A549 (cell line): ENCODE measurements at regions not wholly inside any gene's neighbourhood (a gene's known extent, or its start where the extent isn't known, plus 50 kb on each side); places are given as distances from the start of the nearest gene placed in this dataset.

ENCODE experiments used
- ATAC-seq, 2 experiments: fragments of 200-7000 bp in 1 of 2; fragments of >200 bp in 1 of 2; cut with Nextera tagmentation in 1 of 2; cut with Tn5 transposase in 1 of 2; 3 replicates each; pipeline versions ENCODE4 v1.8.0 to v1.9.1; 2018 to 2020; ENCODE audit warnings: mild to moderate bottlenecking in 1 of 2, moderate library complexity in 1 of 2
- CTCF ChIA-PET: fragments of 300-600 bp; sonication (Branson Sonifier 250); formaldehyde crosslinking; extraction: SDS; loops from one replicate; lab custom pipeline; 2021; ENCODE audit warnings: antibody characterized with exemption, inconsistent platforms; lab: Yijun Ruan, JAX
- POLR2A ChIA-PET: fragments of 350-600 bp; formaldehyde crosslinking; extraction: SDS; loops from one replicate; lab custom pipeline; 2021; ENCODE audit warnings: antibody characterized with exemption, inconsistent platforms; lab: Yijun Ruan, JAX
- DNase-seq, 2 experiments: peaks; one replicate each; pipeline versions ENCODE4 v3.0.0 to v3.0.0-alpha.2; 2011 to 2016; ENCODE audit warnings: low read depth in 1 of 2, low spot score in 1 of 2
- FAIRE-seq: peaks from 2 replicates; lab custom pipeline; 2011; peaks lifted over from hg19 to GRCh38; lab: Jason Lieb, UNC
- H3K27ac ChIP-seq, 2 experiments: fragments of >200 bp; sonication (Bioruptor Twin); formaldehyde crosslinking; 3 replicates each; pipeline ENCODE4 v1.5.1; 2016 to 2017
- H3K4me1 ChIP-seq: fragments of >200 bp; sonication (Bioruptor Twin); formaldehyde crosslinking; 3 replicates; pipeline ENCODE4 v1.6.1; 2016
- H3K4me2 ChIP-seq: fragments of >200 bp; sonication (Bioruptor Twin); formaldehyde crosslinking; 3 replicates; pipeline ENCODE4 v1.6.1; 2016
- H3K4me3 ChIP-seq: fragments of >200 bp; sonication (Bioruptor Twin); formaldehyde crosslinking; 3 replicates; pipeline ENCODE4 v1.5.1; 2016
- H3K9me3 ChIP-seq: fragments of >200 bp; sonication (Bioruptor Twin); formaldehyde crosslinking; 3 replicates; pipeline ENCODE4 v1.6.1; 2016
- BHLHE40 ChIP-seq: IDR thresholded peaks from 2 replicates; pipeline ENCODE4 v1.6.1; 2012; ENCODE audit warnings: low read depth, low read length, inconsistent platforms
- CBX8 ChIP-seq: fragments of 200-600 bp; sonication (generic); IDR thresholded peaks from 2 replicates; pipeline ENCODE4 v1.6.1; 2016
- CEBPB ChIP-seq, 2 experiments: fragments of >200 bp in 1 of 2; sonication (Bioruptor Twin) in 1 of 2; formaldehyde crosslinking in 1 of 2; IDR thresholded peaks; 2 replicates each; pipeline ENCODE4 v1.6.1; 2012 to 2016
- ELK1 ChIP-seq: fragments of 150-350 bp; IDR thresholded peaks from 2 replicates; pipeline ENCODE4 v1.6.1; 2014; ENCODE audit warnings: low read depth, mild to moderate bottlenecking, low read length
- EP300 ChIP-seq, 2 experiments: fragments of >200 bp; sonication (Bioruptor Twin); formaldehyde crosslinking; IDR thresholded peaks; 2 replicates in 1 of 2; 3 replicates in 1 of 2; pipeline ENCODE4 v1.6.1; 2016 to 2017
- HEYL ChIP-seq: fragments of 250-450 bp; sonication (Bioruptor Pico); IDR thresholded peaks from 2 replicates; pipeline ENCODE4 v1.8.0; 2021; ENCODE audit warnings: mild to moderate bottlenecking, moderate library complexity
- HOXA7 ChIP-seq: fragments of 250-450 bp; sonication (Bioruptor Pico); IDR thresholded peaks from 2 replicates; pipeline ENCODE4 v1.5.0; 2020; ENCODE audit warnings: mild to moderate bottlenecking, moderate library complexity
- HOXB5 ChIP-seq: fragments of 250-450 bp; sonication (Bioruptor Pico); IDR thresholded peaks from 2 replicates; pipeline ENCODE4 v1.5.0; 2020; ENCODE audit warnings: mild to moderate bottlenecking, moderate library complexity
- JUN ChIP-seq, 2 experiments: fragments of >200 bp; sonication (Bioruptor Twin); formaldehyde crosslinking; IDR thresholded peaks; 2 replicates in 1 of 2; 3 replicates in 1 of 2; pipeline ENCODE4 v1.6.1; 2016 to 2017
- MAFK ChIP-seq: fragments of 450-650 bp; IDR thresholded peaks from 2 replicates; pipeline ENCODE4 v1.6.1; 2014; ENCODE audit not compliant: partially characterized antibody
- MAX ChIP-seq: IDR thresholded peaks from 2 replicates; pipeline ENCODE4 v1.6.1; 2012
- NPAS2 ChIP-seq: fragments of 250-450 bp; sonication (Bioruptor Pico); IDR thresholded peaks from 2 replicates; pipeline ENCODE4 v1.8.0; 2022; ENCODE audit warnings: mild to moderate bottlenecking, moderate library complexity, borderline replicate concordance
- POLR2A ChIP-seq: IDR thresholded peaks from 2 replicates; pipeline ENCODE4 v1.6.1; 2012; ENCODE audit warnings: mild to moderate bottlenecking, low read length
- RAD21 ChIP-seq, 2 experiments: fragments of >200 bp in 1 of 2; sonication (Bioruptor Twin) in 1 of 2; formaldehyde crosslinking in 1 of 2; IDR thresholded peaks in 1 of 2; conservative IDR thresholded peaks in 1 of 2; 2 replicates in 1 of 2; 3 replicates in 1 of 2; pipeline ENCODE4 v1.6.1; 2012 to 2018; ENCODE audit warnings: inconsistent platforms in 1 of 2
- REST ChIP-seq: fragments of 200-600 bp; sonication (generic); IDR thresholded peaks from 2 replicates; pipeline ENCODE4 v1.6.1; 2016; ENCODE audit warnings: antibody characterized with exemption, mild to moderate bottlenecking, moderate library complexity
- SMC3 ChIP-seq: fragments of >200 bp; sonication (Bioruptor Twin); formaldehyde crosslinking; IDR thresholded peaks from 3 replicates; pipeline ENCODE4 v1.6.1; 2018; ENCODE audit warnings: inconsistent platforms
- SREBF2 ChIP-seq: fragments of 450-650 bp; IDR thresholded peaks from 2 replicates; pipeline ENCODE4 v1.6.1; 2014; ENCODE audit warnings: mild to moderate bottlenecking, moderate library complexity
- TP53 ChIP-seq: fragments of 250-450 bp; sonication (Bioruptor Pico); IDR thresholded peaks from 2 replicates; pipeline ENCODE4 v1.5.0; 2021; ENCODE audit warnings: mild to moderate bottlenecking, moderate library complexity
- ZSCAN20 ChIP-seq: fragments of 250-450 bp; sonication (Bioruptor Pico); IDR thresholded peaks from 2 replicates; pipeline ENCODE4 v1.8.0; 2022; ENCODE audit warnings: mild to moderate bottlenecking, moderate library complexity
- WGBS: methylation state at CpG from one replicate; pipeline ENCODE4 v1.1.6; 2017; ENCODE audit errors: missing lambda C conversion rate; 5-methylcytosine and 5-hydroxymethylcytosine counted together

GRCh38 chr13:106139942-106140341, 395.5 kb downstream of the EFNB2 start:
- CTCF ChIA-PET, result interaction anchor here (1.2 kb wide), 1 partner anchor 153 kb away, joined by 3 read pairs; no protein-coding TSS in a partner anchor
- ATAC-seq, result no peak
- POLR2A ChIA-PET, result no interaction called here

GRCh38 chr13:106139377-106139776, 396.1 kb downstream of the EFNB2 start:
- DNase-seq (no peak), FAIRE-seq (no peak), ATAC-seq (no peak)
- Histone ChIP-seq H3K4me1 (no peaks in the 10 kb centered on the region), H3K4me3 (no peak overlapping the region), H3K4me2 (no peak overlapping the region), H3K9me3 (no peaks in the 10 kb centered on the region), H3K27ac (no peak overlapping the region)
- WGBS, result 46% methylated on average over 4 of the region's 4 CpGs
- ChIA-PET CTCF (no interaction called here), POLR2A (no interaction called here)
- no peak for TF ChIP-seq ZSCAN20 (CRISPR knock-in tag)
- TF ChIP-seq SMC3, result no peak
- no peak for TF ChIP-seq MAFK
- TF ChIP-seq SREBF2, result no peak
- TF ChIP-seq CBX8, result no peak
- TF ChIP-seq RAD21 (conservative IDR thresholded peaks at IDR 0.05 in 1 of 2, IDR thresholded peaks at IDR 0.05 in 1 of 2), result no peak
- TF ChIP-seq REST, result no peak
- TF ChIP-seq HOXB5 (CRISPR knock-in tag), result no peak
- no peak for TF ChIP-seq CEBPB (IDR thresholded peaks at IDR 0.05)
- TF ChIP-seq, all 56 proteins: peak for 0

More at GRCh38 chr13:106139942-106140341, 395.5 kb downstream of the EFNB2 start:
- Histone ChIP-seq H3K4me1 (no peaks in the 10 kb centered on the region), H3K9me3 (no peaks in the 10 kb centered on the region), H3K27ac (no peak overlapping the region), H3K4me3 (no peak overlapping the region), H3K4me2 (no peak overlapping the region)
- no peak for TF ChIP-seq SREBF2
- no peak for TF ChIP-seq HEYL (CRISPR knock-in tag)
- DNase-seq, result no peak
- WGBS, result 64% methylated on average over 3 of the region's 3 CpGs
- FAIRE-seq, result no peak

- POLR2A ChIA-PET, result no interaction called here
- ATAC-seq (no peak), DNase-seq (no peak), FAIRE-seq (no peak)
- no peak overlapping the region for H3K27ac ChIP-seq
- H3K4me3 ChIP-seq, result no peak overlapping the region
- H3K4me2 ChIP-seq, result no peak overlapping the region
- H3K9me3 ChIP-seq, result no peaks in the 10 kb centered on the region
- TF ChIP-seq HEYL (CRISPR knock-in tag), result no peak
- TF ChIP-seq MAX, result no peak
- TF ChIP-seq HOXA7, result no peak
- TF ChIP-seq TP53 (CRISPR knock-in tag), result no peak
- TF ChIP-seq ELK1, result no peak
- no peak for TF ChIP-seq POLR2A
- no peak for TF ChIP-seq JUN (IDR thresholded peaks at IDR 0.05)
- no peak for TF ChIP-seq BHLHE40
- no peak for TF ChIP-seq EP300 (IDR thresholded peaks at IDR 0.05)
- TF ChIP-seq NPAS2 (CRISPR knock-in tag), result no peak
- H3K4me1 ChIP-seq, result no peaks in the 10 kb centered on the region
- CTCF ChIA-PET, result no interaction called here
Measured at GRCh38 chr13:106138620-106139019, 396.8 kb downstream of the EFNB2 start.
